GM21526 (cell line): ENCODE measurements at regions not wholly inside any gene's neighbourhood (a gene's known extent, or its start where the extent isn't known, plus 50 kb on each side); places are given as distances from the start of the nearest gene placed in this dataset.
"Not testable (repeated sequence)": the region's sequence is repeated elsewhere in the genome, so short reads cannot be mapped to it uniquely, and the experiment has no call there.

Experiments
- ATAC-seq: cut with Tn5 transposase; IDR thresholded peaks from one replicate; pipeline ENCODE4 v1.9.1; 2021; ENCODE audit warnings: moderate library complexity; ENCODE audit not compliant: unreplicated experiment, low FRiP score

- ATAC-seq = no peak
Measured at GRCh38 chrX:69065451-69065850, 99.8 kb downstream of the PJA1 start.

GRCh38 chrX:69063486-69063885 lies 101.8 kb downstream of the PJA1 start:
- no peak for ATAC-seq

GRCh38 chrX:69062493-69062892 lies 102.8 kb downstream of the PJA1 start:
- ATAC-seq = no peak

DNA sequence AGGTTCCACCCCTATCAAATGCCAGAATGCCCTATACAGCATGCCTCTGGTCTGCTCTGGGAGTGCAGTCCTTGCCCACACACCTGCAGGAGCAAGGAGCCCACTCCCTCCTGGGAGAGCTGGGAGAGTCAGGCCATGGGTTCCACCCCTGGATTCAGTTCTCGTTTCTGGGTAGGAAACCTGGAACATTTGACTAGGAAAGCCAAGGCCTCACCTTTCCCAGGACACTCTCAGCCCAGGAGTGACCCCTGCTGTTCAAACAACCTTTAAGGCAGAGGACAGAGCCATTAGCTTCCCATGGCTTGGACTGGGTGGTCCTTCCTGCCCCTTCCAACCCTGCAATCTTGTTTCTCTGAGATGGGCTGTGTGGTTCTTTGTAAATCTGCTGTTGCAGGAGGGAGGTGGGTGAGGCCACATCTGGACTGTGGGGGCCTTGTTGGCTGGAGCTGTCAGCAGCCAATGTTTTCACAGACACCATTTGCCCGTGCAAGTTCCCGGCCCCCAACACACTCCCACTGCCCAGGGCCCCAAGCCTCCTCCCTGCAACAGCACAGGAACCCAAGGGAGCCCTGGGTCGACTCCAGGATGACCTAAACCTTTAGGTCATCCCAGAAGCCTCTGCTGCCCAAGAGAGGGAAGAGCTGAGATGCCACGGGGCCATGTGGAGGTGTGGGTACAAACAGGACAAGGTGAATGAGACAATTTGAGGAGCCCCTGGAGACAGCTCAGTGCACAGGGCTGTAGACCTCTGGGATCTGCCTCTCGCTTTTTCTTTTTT lies 104.4 kb downstream of the PJA1 start:
- ATAC-seq = no peak

- no peak for ATAC-seq
Measured at GRCh38 chrX:69055193-69055592, 110.1 kb downstream of the PJA1 start.

DNA sequence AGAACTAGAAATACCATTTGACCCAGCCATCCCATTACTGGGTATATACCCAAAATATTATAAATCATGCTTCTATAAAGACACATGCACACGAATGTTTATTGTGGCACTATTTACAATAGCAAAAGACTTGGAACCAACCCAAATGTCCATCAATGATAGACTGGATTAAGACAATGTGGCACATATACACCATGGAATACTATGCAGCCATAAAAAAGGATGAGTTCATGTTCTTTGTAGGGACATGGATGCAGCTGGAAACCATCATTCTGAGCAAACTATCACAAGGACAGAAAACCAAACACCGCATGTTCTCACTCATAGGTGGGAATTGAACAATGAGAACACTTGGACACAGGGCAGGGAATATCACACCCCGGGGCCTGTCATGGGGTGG lies 110.8 kb downstream of the PJA1 start:
- ATAC-seq = not testable (repeated sequence)

DNA sequence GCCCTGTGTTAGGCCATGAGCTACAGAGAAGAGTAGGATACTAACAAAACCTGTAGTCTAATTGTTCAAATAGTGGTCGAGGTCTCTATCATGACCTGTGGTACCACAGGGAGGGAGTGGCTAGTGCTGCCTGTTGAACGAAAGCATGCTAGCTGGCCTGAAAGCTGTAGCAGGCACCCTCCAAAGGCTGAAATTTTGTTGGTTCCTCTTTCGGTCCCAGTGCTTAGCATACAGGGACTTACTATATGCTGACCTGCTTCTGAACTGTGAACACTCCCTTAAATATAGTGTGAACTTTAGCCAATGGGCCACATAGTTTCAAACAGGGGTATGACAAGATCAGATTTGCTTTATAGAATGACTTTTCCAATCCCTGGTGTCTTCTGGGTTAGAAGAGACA lies 113.4 kb downstream of the PJA1 start:
- no peak for ATAC-seq

GRCh38 chrX:69050051-69050765 lies 115.0 kb downstream of the PJA1 start:
- ATAC-seq = no peak

- no peak for ATAC-seq
Measured at GRCh38 chrX:69046996-69047490, 118.2 kb downstream of the PJA1 start.

DNA sequence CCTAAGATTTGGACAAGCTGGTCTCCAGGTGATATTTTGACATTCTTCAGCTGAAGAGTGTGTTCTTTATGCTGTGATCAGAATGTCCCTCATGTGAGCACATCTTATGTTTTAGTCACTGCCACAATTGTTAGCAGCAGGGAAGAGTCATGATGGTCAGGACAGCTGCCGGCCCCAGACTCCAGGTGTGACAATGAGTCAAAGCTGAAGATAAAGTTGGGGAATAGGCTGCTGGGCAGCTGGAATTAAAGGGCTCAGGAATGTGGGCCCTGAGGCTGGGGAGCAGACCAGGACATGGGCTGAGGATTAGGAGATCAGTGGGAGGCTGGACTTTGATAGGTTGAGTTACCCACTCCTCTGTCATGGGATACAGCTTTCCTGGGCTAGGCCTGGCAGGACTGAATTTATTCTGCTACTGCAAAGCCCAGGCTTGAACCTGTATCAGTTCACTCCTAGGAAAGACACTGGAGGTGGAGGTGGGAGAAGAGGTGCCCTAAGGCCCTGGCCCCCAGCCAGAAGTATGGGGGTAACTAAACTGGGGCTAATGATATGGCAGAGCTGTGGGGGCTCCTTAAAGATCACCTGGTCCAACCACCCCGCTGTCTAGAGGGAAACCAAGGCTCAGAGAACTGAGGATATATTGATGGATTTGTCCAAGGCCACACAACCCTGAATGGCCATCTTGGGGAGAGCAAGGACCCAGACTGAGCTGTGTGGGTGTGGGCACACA lies 119.5 kb downstream of the PJA1 start:
- no peak for ATAC-seq

GRCh38 chrX:69038816-69039215 lies 126.4 kb downstream of the PJA1 start:
- ATAC-seq = no peak

DNA sequence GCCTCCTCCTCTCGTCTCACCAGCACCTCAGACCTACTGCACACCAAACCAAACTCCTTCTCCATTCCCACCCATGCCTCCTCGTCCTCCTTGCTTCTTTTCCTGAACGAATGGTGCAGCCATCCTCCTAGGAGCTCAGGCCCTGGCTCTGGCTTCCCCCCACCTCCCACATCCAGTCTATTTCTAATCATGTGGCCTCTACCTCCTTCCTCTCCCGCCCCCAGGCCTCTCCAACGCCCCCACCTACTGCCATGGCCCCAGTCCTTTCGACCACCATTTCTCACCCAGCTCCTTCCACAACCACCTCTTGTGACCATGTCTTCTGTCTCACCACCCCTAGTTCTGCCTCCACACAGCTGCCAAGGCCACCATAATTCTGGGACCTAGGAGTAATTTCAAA lies 127.1 kb downstream of the PJA1 start:
- no peak for ATAC-seq

DNA sequence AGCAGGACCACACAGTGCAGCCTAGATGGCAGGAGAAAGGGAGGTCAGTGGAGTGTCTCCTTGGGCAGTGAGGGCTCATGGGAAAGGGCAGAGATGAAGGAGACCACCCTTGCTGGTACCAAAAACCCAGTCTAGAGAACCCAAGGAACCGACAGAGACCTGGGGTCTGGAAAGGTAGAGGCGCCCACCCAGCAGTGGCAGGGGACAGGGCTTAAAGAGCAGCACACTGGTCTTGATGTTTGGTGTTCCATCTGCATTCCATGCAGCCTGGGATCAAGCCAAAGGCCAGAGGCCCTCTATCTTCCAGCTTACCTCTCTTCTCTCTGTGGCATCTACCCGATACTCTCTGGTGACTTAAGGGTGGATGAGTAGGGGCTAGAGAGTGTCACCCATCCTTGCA lies 127.5 kb downstream of the PJA1 start:
- ATAC-seq = no peak

DNA sequence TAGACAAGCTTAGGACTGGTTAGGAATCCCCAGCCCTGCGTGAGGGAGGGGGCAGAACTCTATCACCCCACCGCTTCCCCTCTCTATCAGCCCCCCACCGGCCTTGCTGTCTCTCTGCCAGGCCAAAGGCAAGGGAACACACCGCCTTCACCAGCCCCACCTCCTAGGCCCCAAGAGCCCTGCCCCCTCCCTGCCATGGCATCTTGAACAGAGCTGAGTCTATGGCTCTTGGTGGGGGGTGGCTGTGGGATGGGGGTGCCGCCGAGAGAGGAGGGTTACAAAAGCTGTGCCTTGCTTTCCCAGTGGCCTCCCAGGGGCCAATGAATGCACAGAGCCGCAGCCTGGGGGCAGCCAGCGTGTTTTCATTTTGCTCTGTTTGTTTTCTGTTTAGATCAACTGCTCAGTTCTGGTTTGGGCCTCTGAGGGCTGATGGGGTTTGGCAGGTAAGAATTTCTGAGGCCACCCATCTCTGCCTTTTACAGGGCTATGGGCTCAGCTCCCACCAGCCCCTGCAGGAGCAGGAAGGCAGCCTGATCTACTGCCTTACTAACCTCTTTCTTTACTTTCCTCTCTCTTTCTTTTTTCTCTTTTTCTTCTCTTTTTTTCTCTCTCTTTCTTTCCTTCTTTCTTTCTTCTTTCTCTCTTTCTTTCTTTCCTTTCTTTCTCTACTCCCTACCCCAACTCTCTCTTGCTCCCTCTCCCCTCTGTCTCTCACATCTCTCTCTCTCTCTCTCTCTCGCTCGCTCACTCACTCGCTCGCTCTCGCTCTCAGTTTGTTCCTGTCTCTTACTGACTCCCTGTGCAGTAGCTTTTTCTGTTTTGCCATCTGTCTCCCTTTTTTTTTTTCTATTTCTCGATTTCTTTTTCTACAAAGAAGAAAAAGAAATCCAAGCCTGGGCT lies 128.3 kb downstream of the PJA1 start:
- ATAC-seq = no peak

GRCh38 chrX:69034451-69034850 lies 130.8 kb downstream of the PJA1 start:
- ATAC-seq = no peak

- ATAC-seq = no peak
Measured at GRCh38 chrX:69033936-69034335, 131.3 kb downstream of the PJA1 start.

- ATAC-seq = no peak
Measured at GRCh38 chrX:69032601-69033000, 132.7 kb downstream of the PJA1 start.

GRCh38 chrX:69031971-69032391 lies 133.3 kb downstream of the PJA1 start:
- no peak for ATAC-seq

DNA sequence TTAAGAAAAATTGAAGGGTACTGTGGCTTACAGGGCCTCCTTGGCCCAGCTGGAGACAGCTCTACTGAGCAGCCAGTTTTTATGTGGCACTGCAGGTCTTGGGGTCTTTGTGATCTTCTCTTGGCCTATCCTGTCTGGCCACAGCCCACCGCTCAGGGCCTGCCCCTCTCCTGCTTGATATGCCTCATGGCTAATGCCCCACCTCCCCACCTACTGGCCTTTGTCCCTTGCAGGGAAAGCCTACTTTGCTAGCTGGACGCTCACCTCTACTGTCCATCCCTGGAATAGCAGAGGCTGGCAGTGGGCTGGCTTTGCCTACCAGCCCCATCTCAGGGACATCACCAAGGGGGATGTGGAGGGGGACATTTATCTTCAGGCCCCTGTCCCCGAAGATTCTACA lies 134.1 kb downstream of the PJA1 start:
- no peak for ATAC-seq

GRCh38 chrX:69029771-69030170 lies 135.5 kb downstream of the PJA1 start:
- no peak for ATAC-seq
